COLO668 (cell line): ENCODE measurements at regions not wholly inside any gene's neighbourhood (a gene's known extent, or its start where the extent isn't known, plus 50 kb on each side); places are given as distances from the start of the nearest gene placed in this dataset.

Experiments
- DNase-seq: peaks from one replicate; lab custom pipeline; 2025; ENCODE audit not compliant: unreplicated experiment; lab: John Stamatoyannopoulos, UW

DNA sequence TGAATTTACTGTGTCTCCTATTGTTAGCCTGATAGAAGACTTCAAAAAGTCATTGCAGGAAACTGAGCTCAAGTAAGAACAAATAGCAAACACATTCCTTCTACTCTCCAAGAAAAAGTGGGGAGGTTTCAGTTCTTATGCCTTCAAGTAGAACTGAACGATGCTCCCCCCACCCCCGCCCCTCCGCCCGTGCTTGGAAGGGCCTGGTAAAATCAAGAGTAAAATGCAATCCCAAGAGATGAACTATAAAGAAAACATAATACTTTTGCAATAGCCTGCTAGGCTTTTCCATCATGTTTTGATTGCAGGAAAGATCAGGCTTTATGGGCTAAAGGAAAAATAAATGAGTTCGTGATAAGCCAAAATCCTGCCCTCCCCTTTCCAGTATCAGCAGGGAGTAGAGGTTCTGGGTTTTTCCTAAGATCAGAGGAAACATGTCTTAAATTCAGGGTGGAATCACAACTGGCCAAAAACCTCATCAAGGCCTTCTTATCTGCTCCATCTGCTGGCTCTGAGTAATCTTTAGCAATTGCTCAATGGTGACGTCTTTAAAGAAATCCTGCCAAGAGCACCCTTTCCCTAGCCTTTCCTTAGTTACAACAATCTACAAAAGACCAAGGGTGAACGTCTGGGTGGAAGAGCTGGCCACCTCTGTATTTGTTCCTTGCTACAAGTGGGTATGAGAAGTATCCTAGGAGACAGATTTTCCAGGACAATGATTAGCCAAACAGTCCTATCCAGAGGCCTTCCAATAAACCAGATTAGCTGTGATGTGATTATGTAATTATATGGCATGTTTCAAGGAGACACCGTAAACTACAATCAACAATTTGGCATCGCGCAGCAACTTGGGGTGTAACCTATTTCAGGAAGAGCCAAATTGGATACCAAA, 66.3 kb upstream of the FAM9C start:
- DNase-seq = no peak

DNA sequence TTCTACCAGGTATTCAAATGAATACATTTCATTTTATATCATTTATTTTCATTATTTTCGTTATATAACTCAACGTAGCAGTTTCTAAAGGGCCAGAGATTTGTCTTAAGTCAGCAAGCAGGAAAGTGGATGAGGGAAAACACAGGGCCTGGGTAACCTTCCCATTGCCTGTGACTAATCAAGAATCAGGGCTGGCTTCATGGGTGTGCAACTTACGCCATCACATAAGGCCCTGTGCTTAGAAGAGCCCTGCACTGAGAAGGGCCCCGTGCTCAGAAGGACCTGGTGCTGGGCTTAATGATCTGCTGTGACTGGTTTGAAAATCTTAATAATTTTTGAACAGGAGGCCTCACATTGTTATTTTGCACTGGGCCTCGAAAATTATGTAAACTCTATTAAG, 65.4 kb upstream of the FAM9C start:
- DNase-seq = no peak

DNA sequence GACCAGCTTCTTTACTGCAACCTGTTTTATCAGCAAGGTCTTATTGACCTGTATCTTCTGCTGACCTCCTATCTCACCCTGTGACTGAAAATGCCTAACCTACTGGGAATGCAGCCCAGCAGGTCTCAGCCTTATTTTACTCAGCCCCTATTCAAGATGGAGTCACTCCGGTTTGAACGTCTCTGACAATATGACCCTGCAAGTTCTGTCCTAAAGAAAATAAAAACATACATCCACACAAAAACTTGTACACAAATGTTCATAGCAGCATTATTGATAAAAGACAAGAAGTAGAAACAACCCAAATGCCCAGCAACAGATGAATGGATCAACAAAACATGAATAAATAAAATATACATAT, 59.5 kb upstream of the FAM9C start:
- no peak for DNase-seq

GRCh38 chrX:13103188-13103913, 58.9 kb upstream of the FAM9C start:
- DNase-seq = no peak

DNA sequence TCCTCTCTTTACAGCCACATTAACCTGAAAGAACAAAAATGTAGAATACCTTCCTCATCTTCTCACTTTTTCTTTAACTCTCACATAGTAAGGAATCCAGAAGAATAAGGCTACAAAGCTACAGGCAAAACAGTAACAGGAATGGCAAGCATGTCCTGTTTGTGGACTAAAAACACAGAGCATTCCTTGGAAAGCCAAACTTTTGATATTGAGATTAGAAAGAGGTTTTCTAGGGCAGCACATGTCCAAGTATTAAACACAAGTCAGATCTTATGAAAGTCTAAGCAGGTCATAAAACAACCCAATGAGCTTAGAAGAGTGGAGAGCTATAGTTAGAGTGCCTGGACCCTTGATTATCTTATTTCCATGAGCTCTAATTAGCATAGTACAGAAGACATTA, 58.2 kb upstream of the FAM9C start:
- DNase-seq = no peak

- peak; percentile 19 for DNase-seq
Measured at GRCh38 chrX:13101441-13102139, 57.2 kb upstream of the FAM9C start.

- DNase-seq = no peak
Measured at GRCh38 chrX:13099121-13099520, 54.7 kb upstream of the FAM9C start.

- no peak for DNase-seq
Measured at GRCh38 chrX:13096728-13097127, 52.3 kb upstream of the FAM9C start.

DNA sequence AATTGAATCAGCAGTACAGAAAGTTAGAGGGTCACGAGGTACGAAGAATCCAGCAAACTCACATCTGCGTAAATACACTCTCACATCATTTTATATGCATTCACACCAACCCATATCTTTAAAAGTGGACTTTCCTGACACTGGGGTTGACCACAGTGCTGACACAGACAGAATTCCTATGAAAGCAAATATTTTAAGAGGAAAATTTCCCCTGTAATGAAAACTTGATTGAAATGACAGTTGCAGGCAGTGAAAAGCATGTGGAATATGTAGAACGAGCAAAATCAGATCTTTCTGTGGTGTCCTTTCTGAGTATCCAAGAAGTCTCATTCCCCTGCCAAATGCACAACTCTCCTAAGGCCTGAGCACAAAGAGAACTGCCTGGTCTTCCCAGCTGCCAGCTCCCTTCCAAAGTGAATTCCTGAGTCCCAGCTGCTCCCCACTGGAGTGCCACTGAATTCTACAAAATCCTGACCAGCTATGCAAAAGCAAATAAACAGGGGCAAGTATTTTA, 50.5 kb upstream of the FAM9C start:
- no peak for DNase-seq

DNA sequence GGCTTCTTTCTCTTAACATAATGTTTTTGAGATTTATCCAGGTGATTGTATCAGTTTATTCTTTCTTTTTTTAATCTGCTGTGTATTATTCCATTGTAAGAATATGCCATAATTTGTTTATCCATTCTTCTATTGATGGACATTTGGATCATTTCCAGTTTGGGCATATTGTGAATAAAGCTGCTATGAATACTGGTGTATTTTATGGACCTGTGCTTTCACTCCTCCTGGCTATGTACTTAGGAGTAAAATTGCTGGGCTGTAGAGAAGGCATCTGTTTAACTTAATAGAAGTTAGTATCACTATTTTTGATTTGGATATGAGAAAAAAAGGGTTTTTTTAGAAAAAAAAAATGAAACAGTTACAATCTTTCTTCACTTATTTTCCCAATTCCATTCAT, 50.0 kb upstream of the FAM9C start:
- DNase-seq = no peak
